ENCODE measurements at regions not wholly inside any gene's neighbourhood (a gene's known extent, or its start where the extent isn't known, plus 50 kb on each side); places are given as distances from the start of the nearest gene placed in this dataset.

DNA sequence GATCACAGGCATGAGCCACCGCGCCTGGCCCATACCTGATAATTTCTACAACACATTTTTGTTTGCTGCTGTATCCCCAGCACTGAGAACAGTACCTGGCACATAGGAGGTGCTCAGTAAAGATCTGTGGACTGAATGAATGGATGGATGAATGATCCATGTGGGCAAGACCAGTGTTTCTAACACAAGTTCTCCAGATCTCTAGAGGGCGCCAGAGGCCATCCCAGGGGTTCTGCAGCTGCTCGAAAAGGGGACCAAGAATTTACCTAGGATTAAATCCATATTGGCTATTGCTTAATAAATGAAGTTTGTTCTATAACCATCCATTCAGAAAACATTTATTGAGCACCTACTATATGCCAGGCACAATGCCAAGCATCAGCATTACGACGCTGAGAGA is 167.7 kb downstream of the ACTL8 start:
- DNase-seq (ENCODE audit: extremely low spot score, unreplicated experiment), result no peak

DNA sequence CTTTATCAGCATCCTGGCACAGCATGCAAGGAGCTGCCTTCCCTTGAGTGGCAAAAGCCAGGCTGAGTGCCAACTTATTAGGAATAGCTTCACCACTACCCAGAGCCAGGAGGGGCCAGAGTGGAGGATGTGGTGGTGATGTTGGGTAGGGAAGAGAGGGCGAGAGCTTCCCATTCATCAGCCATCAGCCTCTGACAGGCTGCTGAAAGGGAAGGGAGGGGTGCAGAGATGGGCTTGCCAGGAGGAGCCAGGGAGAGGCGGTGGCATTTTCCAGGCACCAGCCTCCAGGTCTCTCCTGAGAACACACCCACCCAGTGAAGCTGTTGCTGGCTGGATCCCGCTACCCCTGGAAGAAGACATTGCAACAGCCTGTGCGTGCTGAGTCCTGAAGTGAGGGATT is 168.5 kb downstream of the ACTL8 start:
- Mint-ChIP-seq H3K27ac (ENCODE audit: unreplicated experiment) (no peak overlapping the region), H3K27me3 (ENCODE audit: unreplicated experiment) (no peaks in the 10 kb centered on the region), H3K36me3 (ENCODE audit: unreplicated experiment) (no peaks in the 10 kb centered on the region), H3K9me3 (ENCODE audit: unreplicated experiment) (no peaks in the 10 kb centered on the region), H3K4me1 (ENCODE audit: unreplicated experiment) (no peaks in the 10 kb centered on the region), H3K4me3 (ENCODE audit: unreplicated experiment) (no peak overlapping the region)
- TF ChIP-seq, protein P1, sequence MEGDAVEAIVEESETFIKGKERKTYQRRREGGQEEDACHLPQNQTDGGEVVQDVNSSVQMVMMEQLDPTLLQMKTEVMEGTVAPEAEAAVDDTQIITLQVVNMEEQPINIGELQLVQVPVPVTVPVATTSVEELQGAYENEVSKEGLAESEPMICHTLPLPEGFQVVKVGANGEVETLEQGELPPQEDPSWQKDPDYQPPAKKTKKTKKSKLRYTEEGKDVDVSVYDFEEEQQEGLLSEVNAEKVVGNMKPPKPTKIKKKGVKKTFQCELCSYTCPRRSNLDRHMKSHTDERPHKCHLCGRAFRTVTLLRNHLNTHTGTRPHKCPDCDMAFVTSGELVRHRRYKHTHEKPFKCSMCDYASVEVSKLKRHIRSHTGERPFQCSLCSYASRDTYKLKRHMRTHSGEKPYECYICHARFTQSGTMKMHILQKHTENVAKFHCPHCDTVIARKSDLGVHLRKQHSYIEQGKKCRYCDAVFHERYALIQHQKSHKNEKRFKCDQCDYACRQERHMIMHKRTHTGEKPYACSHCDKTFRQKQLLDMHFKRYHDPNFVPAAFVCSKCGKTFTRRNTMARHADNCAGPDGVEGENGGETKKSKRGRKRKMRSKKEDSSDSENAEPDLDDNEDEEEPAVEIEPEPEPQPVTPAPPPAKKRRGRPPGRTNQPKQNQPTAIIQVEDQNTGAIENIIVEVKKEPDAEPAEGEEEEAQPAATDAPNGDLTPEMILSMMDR (IDR thresholded peaks at IDR 0.05), result no peak
- DNase-seq (ENCODE audit: extremely low spot score, unreplicated experiment), result no peak

More for the DNA sequence above, 167.7 kb downstream of the ACTL8 start:
- Mint-ChIP-seq H3K4me1 (ENCODE audit: unreplicated experiment) (no peaks in the 10 kb centered on the region), H3K4me3 (ENCODE audit: unreplicated experiment) (no peak overlapping the region), H3K36me3 (ENCODE audit: unreplicated experiment) (no peaks in the 10 kb centered on the region), H3K27me3 (ENCODE audit: unreplicated experiment) (no peaks in the 10 kb centered on the region), H3K9me3 (ENCODE audit: unreplicated experiment) (no peaks in the 10 kb centered on the region), H3K27ac (ENCODE audit: unreplicated experiment) (no peak overlapping the region)
- TF ChIP-seq, protein P1 (IDR thresholded peaks at IDR 0.05), result peak; percentile 29

DNA sequence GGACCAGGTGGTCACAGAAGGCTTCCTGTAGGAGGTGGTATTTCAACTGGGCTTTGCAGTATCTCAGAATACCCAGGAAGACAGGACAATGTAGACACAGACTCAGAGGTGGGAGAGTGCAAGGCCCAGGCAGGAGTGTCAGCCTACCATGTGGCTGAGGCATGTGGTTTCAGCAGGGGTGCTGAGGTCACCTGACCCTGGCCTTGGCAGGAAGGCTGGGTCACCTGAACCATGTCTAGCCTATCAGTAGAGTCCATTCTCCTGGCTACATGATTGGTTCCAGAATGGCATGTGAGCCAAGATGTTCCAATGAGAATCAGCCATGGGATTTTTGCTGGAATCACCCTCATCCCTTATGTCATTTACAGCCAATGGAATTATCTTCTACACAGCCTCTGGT is 169.4 kb downstream of the ACTL8 start:
- H3K27ac Mint-ChIP-seq (ENCODE audit: unreplicated experiment), result no peak overlapping the region
- H3K27me3 Mint-ChIP-seq (ENCODE audit: unreplicated experiment), result no peaks in the 10 kb centered on the region
- TF ChIP-seq, protein P1 (IDR thresholded peaks at IDR 0.05), result no peak
- DNase-seq (ENCODE audit: extremely low spot score, unreplicated experiment), result no peak
- no peaks in the 10 kb centered on the region for H3K4me1 Mint-ChIP-seq (ENCODE audit: unreplicated experiment)
- H3K4me3 Mint-ChIP-seq (ENCODE audit: unreplicated experiment), result no peak overlapping the region
- no peaks in the 10 kb centered on the region for H3K36me3 Mint-ChIP-seq (ENCODE audit: unreplicated experiment)
- H3K9me3 Mint-ChIP-seq (ENCODE audit: unreplicated experiment), result no peaks in the 10 kb centered on the region

DNA sequence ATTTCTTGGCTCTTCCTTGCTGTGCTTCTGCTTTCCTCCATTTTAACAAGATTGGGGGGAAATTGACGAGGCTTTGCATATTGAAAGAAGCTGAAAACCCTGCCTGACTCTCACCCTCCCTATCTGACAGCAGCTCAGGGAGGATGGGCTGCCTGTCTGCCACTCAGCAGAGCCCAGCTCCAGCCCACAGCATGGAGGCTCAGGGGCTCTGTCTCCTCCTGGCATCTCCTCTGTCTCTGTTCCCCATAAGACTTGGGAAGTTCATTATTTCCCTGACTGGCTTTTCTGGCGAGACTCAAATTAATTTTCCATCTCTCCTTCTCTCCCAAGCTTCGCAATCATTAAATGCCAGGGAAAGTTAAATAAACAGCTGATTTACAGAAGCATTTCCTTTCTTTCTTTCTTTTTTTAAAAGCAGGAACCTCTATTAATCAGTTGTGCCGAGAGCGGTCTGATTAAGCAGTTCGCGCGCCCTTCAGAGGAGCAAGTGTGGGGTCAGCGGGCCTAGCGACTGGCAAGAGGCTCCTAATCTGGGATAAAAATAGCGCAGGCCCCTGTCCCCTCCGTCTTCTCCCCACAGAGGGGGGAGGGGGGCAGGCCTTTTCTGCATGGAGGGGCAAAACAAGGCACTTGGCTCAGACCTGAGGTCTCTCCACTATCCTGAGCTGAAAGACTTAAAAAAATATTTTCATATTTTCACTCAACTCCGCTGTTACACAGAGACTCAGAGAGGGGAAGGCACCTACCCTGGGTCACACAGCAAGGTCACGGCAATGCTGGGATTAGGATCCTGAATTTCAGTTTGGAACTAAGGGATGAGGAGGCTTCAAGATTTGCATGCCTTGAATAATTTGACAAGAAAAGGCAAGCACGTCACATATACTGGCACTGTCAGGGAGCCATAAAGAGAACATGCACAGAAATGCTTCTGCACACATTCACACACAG is 170.4 kb downstream of the ACTL8 start:
- no peaks in the 10 kb centered on the region for H3K27me3 Mint-ChIP-seq (ENCODE audit: unreplicated experiment)
- H3K27ac Mint-ChIP-seq (ENCODE audit: unreplicated experiment), result no peak overlapping the region
- H3K36me3 Mint-ChIP-seq (ENCODE audit: unreplicated experiment), result no peaks in the 10 kb centered on the region
- DNase-seq (ENCODE audit: extremely low spot score, unreplicated experiment), result no peak
- no peaks in the 10 kb centered on the region for H3K4me1 Mint-ChIP-seq (ENCODE audit: unreplicated experiment)
- H3K4me3 Mint-ChIP-seq (ENCODE audit: unreplicated experiment), result no peak overlapping the region
- no peaks in the 10 kb centered on the region for H3K9me3 Mint-ChIP-seq (ENCODE audit: unreplicated experiment)
- TF ChIP-seq, protein P1 (IDR thresholded peaks at IDR 0.05), result no peak

DNA sequence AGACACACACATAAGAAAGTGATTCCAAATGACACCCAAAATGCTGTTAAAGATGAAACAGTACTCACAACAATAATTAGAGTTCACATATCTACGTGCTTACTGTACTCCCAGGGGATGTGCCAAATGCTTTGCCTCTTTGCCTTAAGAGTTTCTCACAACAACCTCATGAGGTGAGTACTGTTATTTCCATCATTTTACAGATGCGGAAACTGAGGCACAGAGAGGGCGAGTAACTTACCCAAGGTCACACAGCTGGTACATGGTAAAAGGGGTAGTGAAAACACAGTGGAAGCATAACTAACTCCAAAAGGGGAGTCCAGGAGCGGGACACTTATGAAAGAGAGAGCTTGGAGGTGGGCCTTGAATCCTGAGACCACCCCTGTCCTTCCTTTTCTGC is 171.8 kb downstream of the ACTL8 start:
- DNase-seq (ENCODE audit: extremely low spot score, unreplicated experiment), result no peak
- TF ChIP-seq, protein P1 (IDR thresholded peaks at IDR 0.05), result no peak
- Mint-ChIP-seq H3K27ac (ENCODE audit: unreplicated experiment) (no peak overlapping the region), H3K9me3 (ENCODE audit: unreplicated experiment) (no peaks in the 10 kb centered on the region), H3K4me1 (ENCODE audit: unreplicated experiment) (no peaks in the 10 kb centered on the region), H3K4me3 (ENCODE audit: unreplicated experiment) (no peak overlapping the region), H3K27me3 (ENCODE audit: unreplicated experiment) (no peaks in the 10 kb centered on the region), H3K36me3 (ENCODE audit: unreplicated experiment) (no peaks in the 10 kb centered on the region)
